WI38 (cell line): ENCODE measurements at regions not wholly inside any gene's neighbourhood (a gene's known extent, or its start where the extent isn't known, plus 50 kb on each side); places are given as distances from the start of the nearest gene placed in this dataset.

Source experiments
- H3K4me3 ChIP-seq: 2 replicates; pipeline ENCODE4 v1.5.1; 2011; ENCODE audit warnings: low read depth, mild to moderate bottlenecking, control low read depth, low read length
- TF ChIP-seq, protein P1 (sequence below): IDR thresholded peaks from 2 replicates; pipeline ENCODE4 v1.5.1; 2012; ENCODE audit warnings: low read depth, mild to moderate bottlenecking, control low read depth, low read length

DNA sequence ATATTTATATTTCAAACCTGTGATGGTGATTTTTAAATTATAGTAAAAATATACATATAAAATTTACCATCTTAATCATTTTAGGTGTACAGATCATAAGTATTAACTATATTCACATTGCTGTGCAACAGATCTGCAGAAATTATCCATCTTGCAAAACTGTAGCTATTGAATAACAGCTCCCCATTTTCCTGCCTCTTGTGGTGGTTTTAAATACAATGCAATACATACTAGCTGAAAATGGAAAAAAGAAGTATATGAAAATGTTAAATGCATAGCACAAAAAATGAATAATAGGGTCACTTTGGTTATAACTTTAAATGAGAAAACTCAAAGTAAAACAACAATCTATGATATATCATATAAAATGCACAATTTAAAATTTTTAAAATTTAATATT, 130.9 kb upstream of the VPREB1 start:
- TF ChIP-seq, protein P1, sequence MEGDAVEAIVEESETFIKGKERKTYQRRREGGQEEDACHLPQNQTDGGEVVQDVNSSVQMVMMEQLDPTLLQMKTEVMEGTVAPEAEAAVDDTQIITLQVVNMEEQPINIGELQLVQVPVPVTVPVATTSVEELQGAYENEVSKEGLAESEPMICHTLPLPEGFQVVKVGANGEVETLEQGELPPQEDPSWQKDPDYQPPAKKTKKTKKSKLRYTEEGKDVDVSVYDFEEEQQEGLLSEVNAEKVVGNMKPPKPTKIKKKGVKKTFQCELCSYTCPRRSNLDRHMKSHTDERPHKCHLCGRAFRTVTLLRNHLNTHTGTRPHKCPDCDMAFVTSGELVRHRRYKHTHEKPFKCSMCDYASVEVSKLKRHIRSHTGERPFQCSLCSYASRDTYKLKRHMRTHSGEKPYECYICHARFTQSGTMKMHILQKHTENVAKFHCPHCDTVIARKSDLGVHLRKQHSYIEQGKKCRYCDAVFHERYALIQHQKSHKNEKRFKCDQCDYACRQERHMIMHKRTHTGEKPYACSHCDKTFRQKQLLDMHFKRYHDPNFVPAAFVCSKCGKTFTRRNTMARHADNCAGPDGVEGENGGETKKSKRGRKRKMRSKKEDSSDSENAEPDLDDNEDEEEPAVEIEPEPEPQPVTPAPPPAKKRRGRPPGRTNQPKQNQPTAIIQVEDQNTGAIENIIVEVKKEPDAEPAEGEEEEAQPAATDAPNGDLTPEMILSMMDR = no peak
- no peak overlapping the region for H3K4me3 ChIP-seq

DNA sequence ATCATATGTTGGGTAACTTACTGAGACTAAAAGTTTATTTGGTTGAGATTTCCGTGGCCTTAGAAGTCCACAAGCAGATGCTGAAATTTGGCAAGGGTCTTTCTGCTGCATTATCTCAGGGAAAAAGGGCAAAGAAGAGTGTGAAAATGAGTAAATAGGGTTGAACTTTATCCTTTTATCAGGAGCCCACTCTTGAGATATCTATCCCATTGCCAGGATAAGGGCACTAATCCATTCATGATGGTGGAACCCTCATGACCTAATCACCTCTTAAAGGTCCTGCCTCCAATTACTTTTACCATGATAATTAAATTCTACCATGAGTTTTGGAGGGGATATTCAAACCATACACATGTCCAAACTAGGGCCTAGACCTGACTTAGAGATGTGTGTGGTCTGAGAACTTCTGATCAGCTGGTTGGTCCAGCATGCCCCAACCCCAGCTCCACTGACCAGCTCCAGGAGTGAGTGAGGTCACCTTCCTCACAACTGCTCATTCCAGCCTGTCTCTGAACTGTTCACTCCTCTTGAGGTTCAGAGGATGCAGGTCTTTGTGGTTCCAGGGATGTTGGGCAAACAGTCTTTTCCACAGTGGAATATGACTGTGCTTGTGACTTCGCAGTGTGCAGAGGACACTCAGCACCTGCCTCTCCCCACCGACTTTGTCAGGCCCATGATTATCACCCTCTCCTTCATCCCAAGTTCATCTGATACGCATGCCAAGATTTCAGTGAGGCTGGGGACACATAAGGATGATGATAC, 130.1 kb upstream of the TOP3B start:
- no peak overlapping the region for H3K4me3 ChIP-seq
- TF ChIP-seq, protein P1 = no peak

DNA sequence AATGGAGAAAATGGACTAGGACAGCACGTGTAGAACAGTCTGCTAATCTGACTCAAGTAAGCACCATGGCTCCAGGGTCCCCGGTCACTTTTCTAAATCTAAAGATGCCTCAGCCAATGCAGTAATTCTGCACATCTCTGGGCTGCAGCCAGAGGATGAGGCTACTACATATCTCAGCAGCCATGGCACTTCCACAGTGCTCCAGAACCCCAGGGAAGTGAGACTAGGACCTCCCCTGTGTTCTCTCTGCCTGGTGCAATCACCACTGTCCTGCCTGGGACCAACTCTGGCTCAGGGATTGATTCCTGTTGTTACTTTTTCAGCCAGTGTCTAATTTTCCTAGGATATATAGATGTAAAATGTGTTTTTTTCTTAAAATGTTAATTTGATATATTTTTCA, 129.4 kb upstream of the TOP3B start:
- H3K4me3 ChIP-seq = no peak overlapping the region

DNA sequence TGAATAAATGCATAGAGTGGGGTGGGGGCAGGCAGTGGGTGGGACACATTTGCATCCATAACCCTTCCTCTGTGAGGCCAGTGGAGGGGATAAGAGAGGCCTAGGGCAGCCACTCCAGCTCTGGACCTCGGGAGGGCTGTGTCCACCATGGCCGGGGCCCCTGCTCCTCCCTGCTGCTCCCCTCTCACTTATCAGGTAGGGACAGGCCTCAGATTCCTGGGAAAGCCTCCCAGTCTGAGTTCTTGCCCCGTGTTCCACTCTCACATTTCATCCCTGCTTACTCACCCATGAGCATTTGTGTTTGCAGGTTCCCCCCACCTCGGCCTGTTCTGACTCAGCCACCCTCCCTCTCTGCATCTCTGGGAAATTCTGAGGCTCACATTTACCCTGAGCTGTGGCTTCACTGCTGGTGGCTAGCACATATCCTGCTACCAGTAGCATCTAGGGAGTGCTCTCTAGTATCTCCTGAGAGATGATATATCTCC, 128.7 kb upstream of the TOP3B start:
- TF ChIP-seq, protein P1 = no peak
- no peak overlapping the region for H3K4me3 ChIP-seq

More for the DNA sequence above, 129.4 kb upstream of the TOP3B start:
- TF ChIP-seq, protein P1 = no peak

DNA sequence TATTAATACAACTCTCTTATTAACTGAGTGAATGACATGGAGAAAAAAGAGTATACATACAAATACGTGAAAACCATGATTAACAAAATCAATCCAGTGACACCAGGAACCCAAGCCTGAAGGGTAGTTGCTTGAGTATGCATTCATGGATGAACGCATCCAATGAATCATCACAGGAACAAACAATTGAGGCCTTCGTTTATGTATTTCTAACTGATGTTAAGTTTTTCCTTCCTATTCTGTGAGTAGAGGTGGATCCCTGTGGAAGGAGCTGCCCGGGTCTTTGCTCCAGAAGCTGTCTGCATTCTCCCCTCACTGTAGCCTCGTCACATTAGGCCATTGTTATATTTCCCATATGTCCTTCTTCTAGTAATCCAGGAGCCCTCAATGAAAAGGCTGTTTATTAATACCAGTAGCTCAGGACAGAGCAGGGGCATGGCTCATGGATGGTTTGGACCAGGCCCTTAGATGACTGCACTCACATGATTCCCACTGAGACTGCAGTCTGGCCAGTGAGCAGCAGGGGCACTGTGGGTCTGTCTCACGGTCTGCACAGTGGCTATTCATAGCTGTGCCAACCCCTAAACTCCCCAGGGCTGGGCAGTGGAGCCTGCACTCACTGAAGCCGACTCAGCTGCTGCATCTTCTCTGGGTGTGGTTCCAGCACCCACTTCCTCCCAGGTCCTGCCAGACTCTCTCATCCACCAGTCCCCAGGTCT, 128.1 kb upstream of the TOP3B start:
- H3K4me3 ChIP-seq = no peak overlapping the region
- TF ChIP-seq, protein P1 = peak; percentile 75

DNA sequence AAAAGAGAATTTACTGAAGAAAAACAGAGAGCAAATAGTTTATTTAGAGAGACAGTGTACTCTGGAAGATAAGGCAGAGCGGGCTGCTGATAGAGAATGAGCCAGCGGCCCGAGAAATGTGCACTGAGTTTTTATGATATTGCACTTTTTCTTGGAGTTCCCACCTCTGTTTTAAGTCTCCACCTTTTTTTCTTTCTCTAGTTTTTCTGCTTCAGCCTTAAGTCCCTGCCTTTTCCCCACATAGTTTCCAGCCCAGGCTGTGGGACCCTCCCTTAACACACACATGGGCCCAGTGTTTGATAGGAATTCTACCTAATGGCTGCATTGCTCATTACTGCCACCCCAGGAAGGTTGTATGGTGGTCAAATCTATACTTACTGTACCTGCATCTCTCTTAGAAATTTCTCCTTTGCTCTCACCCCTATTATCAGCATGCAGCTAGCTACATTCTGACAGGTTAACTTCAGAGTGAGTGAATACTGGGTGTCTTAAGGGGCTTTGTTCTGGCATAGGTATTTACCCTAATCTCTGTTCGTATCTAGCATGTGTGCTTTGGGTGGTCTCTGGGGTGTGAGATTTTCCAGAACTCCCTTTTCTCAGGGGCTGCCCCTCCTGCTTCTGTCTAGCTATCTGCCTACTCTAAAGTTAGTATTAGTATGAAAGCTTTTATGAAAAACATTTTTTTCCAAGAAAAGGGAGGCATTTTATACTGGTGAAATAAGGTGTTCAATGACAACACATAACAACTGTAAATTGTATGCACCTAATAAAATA, 127.3 kb upstream of the TOP3B start:
- no peak overlapping the region for H3K4me3 ChIP-seq
- TF ChIP-seq, protein P1 = no peak
